ENCODE measurements at regions not wholly inside any gene's neighbourhood (a gene's known extent, or its start where the extent isn't known, plus 50 kb on each side); places are given as distances from the start of the nearest gene placed in this dataset.

DNA sequence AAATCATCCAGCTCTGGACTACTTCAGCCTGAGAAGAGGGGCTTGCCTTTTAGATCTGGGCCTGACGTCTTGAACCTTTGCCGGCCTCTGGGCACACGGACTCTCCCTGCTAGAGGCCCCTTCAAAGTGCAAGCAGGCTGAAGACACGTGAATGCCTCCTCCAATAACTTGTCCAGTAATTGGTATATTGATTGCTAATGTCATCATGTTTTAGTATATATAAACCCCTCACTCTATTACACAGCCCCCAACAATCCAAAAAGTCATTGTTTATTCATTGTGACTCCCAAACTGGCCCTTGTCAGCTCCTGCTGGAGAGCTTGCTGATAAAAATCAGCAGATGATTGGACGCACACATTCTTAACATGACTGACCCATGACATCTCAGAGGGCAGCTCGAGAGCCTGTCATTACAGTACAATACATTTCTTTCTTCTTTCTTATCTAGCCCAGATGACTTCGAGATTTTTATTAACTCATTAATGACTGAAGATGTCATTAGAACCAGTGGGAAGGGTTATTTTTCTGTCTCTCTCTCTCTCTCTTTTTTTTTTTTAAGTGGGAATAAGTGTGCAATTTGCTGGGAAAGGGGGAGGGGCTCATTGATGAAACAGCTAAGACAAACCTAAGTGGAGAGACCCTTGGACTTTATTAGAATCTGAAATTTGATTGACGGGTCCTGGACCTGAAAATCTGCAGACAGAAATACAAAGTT lies 65.5 kb upstream of the NR2F2 start:
- intact Hi-C loops (cut with micrococcal nuclease), result no loop called here
- TF ChIP-seq CTCF (IDR thresholded peaks at IDR 0.05; ENCODE audit: unreplicated experiment), result no peak
- BruUV-seq (replicated peaks), result no TSS peak
- peaks cover 7% of the 10 kb centered on the region for H3K36me3 Mint-ChIP-seq (ENCODE audit: insufficient read depth, unreplicated experiment)
- peak; percentile 17 for DNase-seq (ENCODE audit: unreplicated experiment)
- POLR2A ChIA-PET, result interaction anchor here (0.7 to 1.7 kb wide), 11 partner anchors 9 to 74 kb away, joined by 3 to 4 read pairs (median 3); partner anchors contain the start of gene NR2F2
- no peaks in the 10 kb centered on the region for H3K27me3 Mint-ChIP-seq (ENCODE audit: insufficient read depth, unreplicated experiment)
- CTCF ChIA-PET, result no interaction called here
- peaks cover 25% of the 10 kb centered on the region for H3K4me1 Mint-ChIP-seq (ENCODE audit: insufficient read depth, unreplicated experiment)
- no peaks in the 10 kb centered on the region for H3K9me3 Mint-ChIP-seq (ENCODE audit: unreplicated experiment)
- no peak overlapping the region for H3K4me3 Mint-ChIP-seq (ENCODE audit: unreplicated experiment)
- H3K27ac Mint-ChIP-seq (ENCODE audit: low read depth, unreplicated experiment), result peak overlapping the region; percentile 29

GRCh38 chr15:96266456-96266855 lies 64.0 kb upstream of the NR2F2 start:
- Mint-ChIP-seq H3K4me1 (ENCODE audit: insufficient read depth, unreplicated experiment) (peaks cover 34% of the 10 kb centered on the region), H3K36me3 (ENCODE audit: insufficient read depth, unreplicated experiment) (peaks cover 7% of the 10 kb centered on the region), H3K27me3 (ENCODE audit: insufficient read depth, unreplicated experiment) (no peaks in the 10 kb centered on the region), H3K27ac (ENCODE audit: low read depth, unreplicated experiment) (no peak overlapping the region), H3K9me3 (ENCODE audit: unreplicated experiment) (no peaks in the 10 kb centered on the region), H3K4me3 (ENCODE audit: unreplicated experiment) (no peak overlapping the region)
- POLR2A ChIA-PET, result no interaction called here
- DNase-seq (ENCODE audit: unreplicated experiment), result no peak
- intact Hi-C loops (cut with micrococcal nuclease), result no loop called here
- BruUV-seq (replicated peaks), result no TSS peak
- no peak for TF ChIP-seq CTCF (IDR thresholded peaks at IDR 0.05; ENCODE audit: unreplicated experiment)
- CTCF ChIA-PET, result no interaction called here

DNA sequence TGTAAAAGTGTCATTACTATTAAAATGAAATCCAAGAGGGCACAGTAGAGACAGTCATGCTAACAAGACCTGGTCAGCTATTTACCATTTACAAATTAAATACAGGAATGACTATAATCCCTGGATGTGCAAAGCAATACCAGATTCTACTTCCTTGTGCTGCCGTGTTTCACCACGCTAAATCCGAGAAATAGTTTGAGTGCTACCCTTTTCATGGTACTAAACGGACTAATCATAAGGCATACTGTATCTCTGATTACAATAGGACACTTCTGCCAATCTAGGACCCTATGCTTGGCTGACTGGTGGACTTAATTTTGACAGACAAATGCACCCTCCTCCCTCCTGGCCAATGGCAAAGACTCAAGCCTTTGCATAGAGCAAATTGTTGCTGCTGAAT lies 63.0 kb upstream of the NR2F2 start:
- H3K9me3 Mint-ChIP-seq (ENCODE audit: unreplicated experiment), result no peaks in the 10 kb centered on the region
- POLR2A ChIA-PET, result no interaction called here
- BruUV-seq (replicated peaks), result no TSS peak
- H3K4me1 Mint-ChIP-seq (ENCODE audit: insufficient read depth, unreplicated experiment), result peaks cover 34% of the 10 kb centered on the region
- CTCF ChIA-PET, result interaction anchor here (0.5 to 0.6 kb wide), 2 partner anchors 191 to 1927 kb away, joined by 3 read pairs; no protein-coding TSS in a partner anchor
- DNase-seq (ENCODE audit: unreplicated experiment), result no peak
- TF ChIP-seq CTCF (IDR thresholded peaks at IDR 0.05; ENCODE audit: unreplicated experiment), result no peak
- no peaks in the 10 kb centered on the region for H3K27me3 Mint-ChIP-seq (ENCODE audit: insufficient read depth, unreplicated experiment)
- H3K4me3 Mint-ChIP-seq (ENCODE audit: unreplicated experiment), result no peak overlapping the region
- no peak overlapping the region for H3K27ac Mint-ChIP-seq (ENCODE audit: low read depth, unreplicated experiment)
- peaks cover 7% of the 10 kb centered on the region for H3K36me3 Mint-ChIP-seq (ENCODE audit: insufficient read depth, unreplicated experiment)
- intact Hi-C loops (cut with micrococcal nuclease), result no loop called here

GRCh38 chr15:96268442-96269204 lies 61.9 kb upstream of the NR2F2 start:
- DNase-seq (ENCODE audit: unreplicated experiment), result peak; percentile 41
- CTCF ChIA-PET, result interaction anchor here (0.6 to 4.0 kb wide), 6 partner anchors 52 to 1928 kb away, joined by 3 to 16 read pairs (median 4); no protein-coding TSS in a partner anchor
- intact Hi-C loops (cut with micrococcal nuclease), result no loop called here

More at GRCh38 chr15:96268442-96269204, 61.9 kb upstream of the NR2F2 start:
- BruUV-seq (replicated peaks), result no TSS peak
- Mint-ChIP-seq H3K36me3 (ENCODE audit: insufficient read depth, unreplicated experiment) (peaks cover 7% of the 10 kb centered on the region), H3K27ac (ENCODE audit: low read depth, unreplicated experiment) (no peak overlapping the region), H3K27me3 (ENCODE audit: insufficient read depth, unreplicated experiment) (no peaks in the 10 kb centered on the region), H3K4me3 (ENCODE audit: unreplicated experiment) (no peak overlapping the region), H3K9me3 (ENCODE audit: unreplicated experiment) (no peaks in the 10 kb centered on the region), H3K4me1 (ENCODE audit: insufficient read depth, unreplicated experiment) (peaks cover 38% of the 10 kb centered on the region)
- TF ChIP-seq CTCF (IDR thresholded peaks at IDR 0.05; ENCODE audit: unreplicated experiment), result no peak
- POLR2A ChIA-PET, result interaction anchor here (1.2 to 2.3 kb wide), 2 partner anchors 44 to 59 kb away, joined by 3 to 16 read pairs; no protein-coding TSS in a partner anchor

Measured in MCF 10A (cell line).